ENCODE measurements at regions not wholly inside any gene's neighbourhood (a gene's known extent, or its start where the extent isn't known, plus 50 kb on each side); places are given as distances from the start of the nearest gene placed in this dataset.

GRCh38 chr4:123042095-123042494, 119.7 kb upstream of the NUDT6 start:
- peaks cover 3% of the 10 kb centered on the region for H3K9me3 ChIP-seq (ENCODE audit: insufficient read depth, low read depth, low read length)
- H3K4me3 ChIP-seq (ENCODE audit: insufficient read depth, low read depth, low read length), result no peak overlapping the region
- no peaks in the 10 kb centered on the region for H3K4me1 ChIP-seq (ENCODE audit: insufficient read depth, low read length)
- H3K4me2 ChIP-seq (ENCODE audit: low read length), result no peak overlapping the region
- peaks cover 13% of the 10 kb centered on the region for H3K9me3 Mint-ChIP-seq (ENCODE audit: unreplicated experiment)
- no peaks in the 10 kb centered on the region for H4K20me1 ChIP-seq (ENCODE audit: insufficient read depth, low read length)
- H3K9ac ChIP-seq (ENCODE audit: low read length), result no peak overlapping the region
- peaks cover 7% of the 10 kb centered on the region for H3K4me1 Mint-ChIP-seq (ENCODE audit: low read depth, unreplicated experiment)
- FAIRE-seq, result no peak
- H3K79me2 ChIP-seq (ENCODE audit: insufficient read depth, low read length), result peaks cover 3% of the 10 kb centered on the region
- H3K27ac Mint-ChIP-seq (ENCODE audit: unreplicated experiment), result no peak overlapping the region
- no peak overlapping the region for H2AFZ ChIP-seq (ENCODE audit: low read depth, low read length)
- H3K27ac ChIP-seq (ENCODE audit: low read depth, low read length), result no peak overlapping the region
- H3K27me3 ChIP-seq (ENCODE audit: insufficient read depth, low read length), result no peaks in the 10 kb centered on the region
- no peak overlapping the region for H3K4me3 Mint-ChIP-seq (ENCODE audit: unreplicated experiment)
- H3K36me3 ChIP-seq (ENCODE audit: insufficient read depth, low read length), result peaks cover 3% of the 10 kb centered on the region
- no peak for DNase-seq (ENCODE audit: low read depth)
- peaks cover 26% of the 10 kb centered on the region for H3K36me3 Mint-ChIP-seq (ENCODE audit: low read depth, unreplicated experiment)
- no peak for TF ChIP-seq EZH2 (IDR thresholded peaks at IDR 0.05; ENCODE audit: insufficient read depth, low read length)
- TF ChIP-seq CTCF (IDR thresholded peaks at IDR 0.05; ENCODE audit: insufficient read depth, low read depth, low read length), result no peak
- no peaks in the 10 kb centered on the region for H3K27me3 Mint-ChIP-seq (ENCODE audit: low read depth, unreplicated experiment)

- Mint-ChIP-seq H3K9me3 (ENCODE audit: unreplicated experiment) (peaks cover 18% of the 10 kb centered on the region), H3K36me3 (ENCODE audit: low read depth, unreplicated experiment) (peaks cover 28% of the 10 kb centered on the region)
- peaks cover 3% of the 10 kb centered on the region for H3K36me3 ChIP-seq (ENCODE audit: insufficient read depth, low read length)
These were observed 120.6 kb upstream of the NUDT6 start for GRCh38 chr4:123043013-123043412.

More at GRCh38 chr4:123043013-123043412, 120.6 kb upstream of the NUDT6 start:
- DNase-seq (ENCODE audit: low read depth), result no peak
- H3K4me1 Mint-ChIP-seq (ENCODE audit: low read depth, unreplicated experiment), result peaks cover 2% of the 10 kb centered on the region
- no peak for FAIRE-seq
- Histone ChIP-seq H3K4me2 (ENCODE audit: low read length) (no peak overlapping the region), H2AFZ (ENCODE audit: low read depth, low read length) (no peak overlapping the region), H3K4me3 (ENCODE audit: insufficient read depth, low read depth, low read length) (no peak overlapping the region), H3K9ac (ENCODE audit: low read length) (no peak overlapping the region), H3K27me3 (ENCODE audit: insufficient read depth, low read length) (no peaks in the 10 kb centered on the region), H3K9me3 (ENCODE audit: insufficient read depth, low read depth, low read length) (peaks cover 7% of the 10 kb centered on the region), H3K4me1 (ENCODE audit: insufficient read depth, low read length) (no peaks in the 10 kb centered on the region), H3K79me2 (ENCODE audit: insufficient read depth, low read length) (peaks cover 7% of the 10 kb centered on the region), H3K27ac (ENCODE audit: low read depth, low read length) (no peak overlapping the region), H4K20me1 (ENCODE audit: insufficient read depth, low read length) (no peaks in the 10 kb centered on the region)
- no peak overlapping the region for H3K4me3 Mint-ChIP-seq (ENCODE audit: unreplicated experiment)
- H3K27me3 Mint-ChIP-seq (ENCODE audit: low read depth, unreplicated experiment), result no peaks in the 10 kb centered on the region
- TF ChIP-seq EZH2 (IDR thresholded peaks at IDR 0.05; ENCODE audit: insufficient read depth, low read length), result no peak
- TF ChIP-seq CTCF (IDR thresholded peaks at IDR 0.05; ENCODE audit: insufficient read depth, low read depth, low read length), result no peak
- no peak overlapping the region for H3K27ac Mint-ChIP-seq (ENCODE audit: unreplicated experiment)

Data from astrocyte (in vitro differentiated cells and primary cell).